Islet of Langerhans (tissue), 1 donor: ENCODE measurements at regions not wholly inside any gene's neighbourhood (a gene's known extent, or its start where the extent isn't known, plus 50 kb on each side); places are given as distances from the start of the nearest gene placed in this dataset.
"Not testable (repeated sequence)": the region's sequence is repeated elsewhere in the genome, so short reads cannot be mapped to it uniquely, and the experiment has no call there.

ENCODE experiments used
- FAIRE-seq: peaks from one replicate; lab custom pipeline; 2011; peaks lifted over from hg19 to GRCh38; lab: Jason Lieb, UNC

DNA sequence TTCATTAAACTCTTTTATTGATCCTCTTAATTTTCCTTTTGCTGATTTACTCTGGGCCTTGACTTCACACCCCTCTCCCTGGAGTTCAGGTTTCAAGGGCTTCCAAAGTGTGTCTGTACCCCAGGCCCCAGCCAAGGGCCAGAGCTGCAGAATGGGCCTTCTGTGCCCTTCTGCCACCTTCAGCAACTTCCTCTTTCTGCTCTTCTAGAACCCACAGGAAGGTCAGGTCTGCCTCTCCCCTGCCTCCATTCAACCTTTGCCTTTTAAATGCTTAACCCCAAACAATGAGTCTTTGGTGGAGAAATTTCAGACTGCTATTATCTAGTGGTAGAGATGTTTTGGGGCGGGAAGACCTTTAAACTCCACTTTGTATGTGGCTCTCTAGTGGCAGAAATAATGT is 63.1 kb downstream of the TSN start:
- FAIRE-seq, result no peak

DNA sequence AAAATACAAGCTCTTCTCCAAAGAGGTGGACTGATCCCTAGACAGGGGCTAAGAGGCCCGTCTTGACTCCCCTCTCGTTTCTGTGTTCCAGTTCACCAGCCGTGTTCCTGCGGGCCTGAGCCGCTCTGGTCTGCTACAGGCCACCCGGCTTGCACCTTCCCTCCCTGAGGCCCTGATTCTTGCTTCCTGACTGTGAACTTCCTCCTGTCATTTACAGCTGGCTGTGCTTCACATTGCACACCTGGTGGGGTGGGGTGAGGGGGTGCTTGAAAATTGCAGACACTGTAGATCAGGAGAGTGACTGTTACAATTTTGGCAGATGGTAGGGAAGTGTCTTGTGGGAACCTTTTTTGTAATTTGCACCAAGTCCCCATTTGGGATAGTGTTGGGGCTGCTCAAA is 64.4 kb downstream of the TSN start:
- no peak for FAIRE-seq

DNA sequence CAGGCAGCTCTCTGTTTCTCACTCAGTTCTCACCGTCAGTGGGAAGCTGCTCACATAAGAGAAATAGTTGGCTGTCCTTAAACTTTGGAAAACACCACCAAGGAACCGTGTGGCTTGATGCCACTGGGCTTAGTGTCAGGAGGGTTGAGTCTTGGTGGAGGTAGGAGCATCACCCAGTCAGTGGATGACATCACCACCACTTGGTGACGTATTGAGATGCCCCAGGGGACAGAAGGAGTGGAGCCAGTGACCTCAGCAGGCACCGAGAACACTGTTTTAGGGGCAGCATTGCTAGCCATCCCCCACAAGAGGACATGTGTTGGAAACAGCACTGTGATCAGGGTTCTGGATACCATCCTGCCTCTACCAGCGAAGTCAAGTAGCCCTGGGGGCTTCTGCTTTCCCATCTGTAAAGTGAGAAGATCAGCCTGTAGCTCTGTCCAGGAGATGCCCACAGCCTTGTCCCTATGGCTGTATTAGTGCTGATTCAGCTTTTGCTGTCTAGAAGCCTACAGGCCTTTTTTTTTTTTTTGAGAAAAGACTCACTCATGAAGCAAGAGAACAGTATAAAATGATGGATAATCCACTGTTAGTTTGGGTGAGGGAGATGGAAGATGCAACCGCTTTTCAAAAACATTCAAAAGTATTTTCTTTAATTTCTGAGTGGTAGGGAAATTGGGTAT is 66.2 kb downstream of the TSN start:
- FAIRE-seq, result no peak

DNA sequence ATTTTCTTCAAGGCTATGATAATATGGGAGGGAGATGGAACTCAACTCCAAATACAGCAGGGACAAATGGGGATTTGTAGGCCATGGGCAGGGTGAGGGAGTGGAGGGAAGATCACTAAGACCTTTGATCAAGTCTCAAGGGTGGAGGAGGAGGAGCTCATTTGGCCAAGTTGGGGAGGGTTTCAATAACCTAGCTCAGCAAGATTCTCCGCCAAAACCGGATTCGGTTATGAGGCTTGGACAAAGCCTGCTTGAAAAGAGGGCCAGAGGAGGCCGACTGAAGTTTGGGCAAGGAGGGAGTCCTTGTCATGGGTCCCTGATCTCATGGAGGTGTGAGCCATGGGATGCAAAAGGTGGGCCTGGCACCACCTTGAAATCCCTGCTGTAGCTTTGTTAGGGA is 68.8 kb downstream of the TSN start:
- FAIRE-seq, result no peak

DNA sequence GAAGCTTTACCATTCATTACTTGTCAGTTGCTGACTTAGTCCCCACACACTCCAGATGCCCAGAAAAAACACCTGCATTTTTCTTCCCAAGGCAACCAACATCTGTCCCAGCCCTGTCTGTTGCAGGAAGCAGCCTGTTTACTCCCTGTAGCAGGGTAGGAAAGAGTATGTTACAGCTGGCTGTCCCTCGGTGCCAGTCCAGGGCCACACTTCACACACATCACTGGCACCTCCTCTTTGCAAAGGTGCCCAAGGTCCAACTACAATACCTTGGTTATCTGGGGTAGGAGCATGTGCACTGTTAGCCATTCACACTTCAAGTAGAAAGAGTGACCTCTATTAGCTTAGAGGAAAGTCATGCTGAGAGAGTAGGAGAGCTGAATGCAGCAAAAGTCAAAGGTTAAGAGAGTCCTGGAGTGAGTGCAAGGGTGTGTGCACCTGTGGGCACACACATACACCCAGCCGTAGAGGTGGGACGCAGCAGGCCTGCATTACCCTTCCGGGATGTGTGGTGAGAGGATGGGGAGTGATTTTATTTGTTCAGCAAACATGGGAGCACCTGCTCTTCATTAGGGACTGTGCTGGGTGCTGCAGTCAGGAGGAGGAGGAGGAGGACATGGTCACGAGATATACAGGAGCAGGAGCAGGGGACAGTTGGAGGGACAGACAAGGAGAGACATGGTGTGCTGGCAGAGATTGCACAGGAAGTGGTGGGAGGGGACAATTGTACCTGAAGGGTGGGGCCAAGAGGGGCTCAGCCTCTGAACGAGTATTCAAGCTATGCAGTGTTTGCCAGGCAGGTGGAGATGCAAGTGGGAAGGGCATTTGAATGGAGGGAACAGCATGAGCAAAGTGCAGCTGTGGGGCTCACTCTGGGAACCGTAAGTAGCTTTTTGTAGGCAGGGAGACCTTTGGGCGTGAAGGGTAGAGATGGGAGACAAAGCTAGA is 69.8 kb downstream of the TSN start:
- FAIRE-seq, result no peak

DNA sequence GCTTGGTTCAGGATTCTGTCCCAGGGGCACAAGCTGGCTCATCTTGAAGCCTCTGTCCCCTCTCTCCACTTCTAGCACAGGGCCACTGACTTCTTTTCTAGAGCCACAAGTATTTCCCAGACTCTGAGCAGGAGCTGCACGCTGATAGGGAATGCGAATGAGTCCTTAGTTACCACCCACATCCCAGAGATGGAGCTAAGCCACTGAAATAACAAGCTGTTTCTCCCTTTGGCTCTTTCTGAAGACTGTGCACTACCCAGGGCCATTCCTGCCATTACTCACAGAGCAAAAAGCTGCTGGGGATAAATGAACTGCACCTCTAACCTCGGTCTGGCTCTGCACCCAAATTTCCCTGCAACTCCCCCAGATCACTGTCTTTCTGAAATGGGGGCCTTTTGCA is 70.6 kb downstream of the TSN start:
- FAIRE-seq, result no peak

DNA sequence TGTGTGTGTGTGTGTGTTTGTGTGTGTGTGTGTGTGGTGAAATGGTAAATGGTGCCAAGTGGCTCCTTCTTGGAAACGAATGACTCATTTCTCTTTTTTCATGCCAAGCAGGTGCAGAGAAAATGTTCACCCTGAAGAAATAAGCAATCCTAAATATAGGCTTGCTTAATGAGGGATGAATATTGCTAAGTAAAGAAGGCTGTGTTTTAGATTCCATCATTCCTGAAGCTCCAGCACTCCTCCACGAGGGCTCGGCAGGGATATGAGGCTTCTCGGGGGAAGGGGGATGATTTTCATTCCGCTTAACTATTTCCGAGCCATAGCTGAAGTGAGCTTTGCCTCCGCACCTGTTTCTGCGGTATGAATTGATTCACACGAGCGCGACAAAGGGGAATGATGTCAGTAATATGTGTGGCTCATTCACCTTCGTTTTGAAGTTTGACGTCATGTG is 72.9 kb downstream of the TSN start:
- peak; percentile 96 for FAIRE-seq

DNA sequence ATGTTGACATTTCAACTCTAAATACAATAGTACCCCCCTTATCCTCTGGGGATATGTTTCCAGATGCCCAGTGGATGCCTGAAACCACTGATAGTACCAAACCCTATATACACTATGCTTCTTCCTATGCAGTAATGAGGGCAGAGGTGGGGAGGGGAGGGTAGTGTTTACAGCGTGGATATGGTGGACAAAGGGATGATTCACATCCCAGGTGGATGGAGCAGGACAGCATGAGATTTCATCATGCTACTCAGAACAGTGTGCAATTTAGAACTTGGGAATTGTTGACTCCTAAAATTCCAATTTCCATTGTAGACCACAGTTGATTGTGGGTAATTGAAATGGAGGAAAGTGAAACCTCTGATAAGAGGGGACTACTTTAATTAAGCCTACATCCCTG is 75.4 kb downstream of the TSN start:
- FAIRE-seq, result no peak

DNA sequence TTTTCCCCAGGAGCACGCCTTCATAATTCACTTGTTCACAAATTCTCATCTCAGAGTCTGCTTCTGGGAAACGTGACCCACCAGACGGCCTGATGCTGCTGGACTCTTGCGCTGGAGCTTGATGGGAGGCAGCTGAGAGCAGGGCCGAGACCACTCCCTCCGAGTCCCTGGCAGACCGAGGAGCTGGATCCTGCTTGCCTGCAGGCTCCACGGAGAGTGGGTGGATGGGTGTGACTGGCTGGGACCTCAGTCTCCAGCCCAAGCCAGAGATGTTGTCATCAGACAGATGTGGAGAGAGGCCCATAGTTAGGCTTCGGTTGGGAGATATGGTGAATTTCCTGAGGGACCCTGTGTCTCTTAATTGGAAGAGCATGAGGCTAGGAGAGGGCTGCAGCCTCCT is 76.4 kb downstream of the TSN start:
- FAIRE-seq, result no peak

DNA sequence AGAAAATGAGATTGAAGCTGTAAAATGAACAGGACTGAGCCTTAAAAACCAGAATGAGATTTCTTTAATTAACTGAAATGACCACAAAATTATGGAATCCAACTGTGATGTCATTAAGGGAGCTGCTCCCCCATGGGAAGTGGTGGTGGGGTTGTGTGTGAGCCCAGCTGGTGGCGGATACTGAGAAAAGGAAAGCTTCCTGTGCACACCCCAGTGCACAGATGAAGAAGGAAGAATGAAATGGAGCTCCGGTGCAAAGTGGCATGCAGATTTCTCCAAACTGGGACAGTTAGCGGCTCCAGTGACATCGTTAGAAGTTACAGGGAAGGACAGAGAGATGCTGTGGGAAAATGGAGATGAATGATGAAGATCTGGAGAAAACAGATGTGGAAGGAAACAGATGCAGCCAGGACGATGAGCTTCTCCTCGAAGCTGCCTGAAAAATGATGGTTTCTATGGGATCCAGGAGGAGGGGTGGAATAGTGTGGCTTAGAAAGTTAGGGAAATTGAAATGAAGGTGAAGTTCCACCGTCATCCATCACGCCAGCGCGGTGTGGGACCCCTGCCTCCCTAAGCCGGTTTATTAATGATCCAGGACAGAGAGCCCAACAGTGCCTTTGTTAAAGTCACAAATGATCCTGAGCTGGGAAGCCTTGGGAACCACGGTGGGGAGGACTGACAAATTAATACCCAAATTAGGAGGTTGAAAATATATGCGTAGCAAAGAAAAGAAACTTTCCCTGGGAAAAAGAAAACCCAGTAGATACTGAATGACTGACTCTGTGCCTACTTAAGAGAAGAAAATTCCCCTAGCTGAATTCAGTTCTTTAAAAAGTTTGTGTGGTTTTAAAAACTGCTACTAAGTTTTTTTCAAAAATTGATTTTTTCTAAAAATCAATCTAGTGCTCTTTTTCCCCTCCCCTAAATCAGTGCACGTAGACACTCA is 77.2 kb downstream of the TSN start:
- FAIRE-seq, result no peak

DNA sequence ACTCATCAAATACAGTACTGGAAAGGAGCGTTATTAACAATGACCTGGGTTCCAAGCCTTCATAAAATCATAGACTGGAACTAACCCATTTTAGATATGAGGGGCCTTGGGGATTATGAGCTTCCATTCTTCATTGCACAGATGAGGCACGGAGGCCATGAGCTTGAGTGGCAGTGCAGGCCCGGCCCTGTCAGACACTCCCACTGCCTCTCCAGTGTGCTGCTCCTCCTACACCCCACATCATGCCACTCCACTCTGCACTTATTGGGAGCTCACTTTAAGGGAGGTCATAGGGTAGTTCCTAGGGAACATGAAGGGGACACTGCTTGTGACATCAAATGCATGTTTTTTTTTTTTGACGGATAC is 77.9 kb downstream of the TSN start:
- no peak for FAIRE-seq

DNA sequence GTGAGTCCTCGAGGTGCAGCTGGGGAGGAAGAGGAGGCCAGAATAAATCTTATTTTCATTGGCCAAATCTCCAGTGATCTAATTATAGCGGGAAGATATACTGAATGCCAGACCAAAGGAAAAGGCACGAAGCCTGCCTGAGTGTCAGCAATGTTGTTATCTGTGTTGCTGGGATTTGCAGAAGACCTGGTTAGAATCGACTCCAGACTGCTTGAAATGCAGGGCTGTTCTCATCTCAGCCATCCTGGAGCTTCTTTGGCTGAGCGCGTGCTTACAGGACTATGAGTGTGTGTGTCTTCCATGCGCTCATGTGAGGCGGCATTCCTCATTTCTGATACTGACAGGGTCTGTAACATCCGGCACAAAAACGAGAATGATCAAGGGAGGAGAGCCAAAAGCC is 81.2 kb downstream of the TSN start:
- no peak for FAIRE-seq

DNA sequence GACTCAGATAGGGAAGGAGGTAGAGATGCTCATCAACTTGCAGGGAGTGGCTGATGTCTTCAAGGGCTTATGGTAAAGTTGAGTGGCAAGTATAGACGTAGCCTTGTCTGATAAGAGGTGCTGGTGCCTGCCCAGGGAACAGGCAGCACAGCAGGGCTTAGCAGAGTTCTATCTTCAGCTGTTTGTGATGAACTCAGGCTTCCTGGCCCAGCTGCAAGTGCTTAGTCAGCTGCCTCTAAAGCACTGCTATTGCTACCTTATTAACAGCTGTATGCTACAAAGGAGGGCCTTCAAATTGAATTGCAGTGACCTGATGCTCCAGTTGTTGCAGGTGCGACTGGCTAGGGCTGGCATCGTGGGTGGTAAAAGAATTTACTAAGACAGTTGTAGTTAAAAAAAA is 82.1 kb downstream of the TSN start:
- FAIRE-seq, result no peak

DNA sequence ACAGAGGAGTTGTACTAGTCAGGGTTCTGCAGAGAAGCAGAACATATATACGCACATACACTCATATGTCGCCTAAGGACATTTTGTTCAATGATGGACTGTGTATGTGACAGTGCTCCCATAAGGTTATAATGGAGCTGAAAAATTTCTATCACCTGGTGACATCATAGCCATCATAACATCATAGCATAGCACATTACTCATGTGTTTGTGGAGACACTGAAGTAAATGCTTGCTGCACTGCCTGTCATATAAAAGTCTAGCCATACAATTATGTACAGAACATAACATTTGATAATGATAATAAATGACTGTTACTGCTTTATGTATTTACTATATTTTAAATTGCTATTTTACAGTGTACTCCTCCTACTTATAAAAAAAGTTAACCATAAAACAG is 83.1 kb downstream of the TSN start:
- FAIRE-seq, result no peak

DNA sequence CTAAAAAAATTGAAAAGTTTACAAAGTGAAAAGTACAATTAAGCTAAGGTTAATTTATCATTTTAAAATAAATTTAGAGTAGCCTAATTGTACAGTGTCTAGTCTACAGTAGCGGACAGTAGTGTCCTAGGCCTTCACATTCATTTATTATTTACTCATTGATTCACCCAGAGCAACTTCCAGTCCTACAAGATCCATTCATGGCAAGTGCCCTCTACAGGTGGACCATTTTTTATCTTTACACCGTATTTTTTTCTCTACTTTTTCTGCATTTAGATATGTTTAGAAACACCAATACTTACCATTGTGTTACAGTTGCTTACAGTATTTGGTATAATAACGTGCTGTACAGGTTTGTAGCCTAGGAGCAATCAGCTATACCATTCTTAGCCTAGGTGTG is 84.1 kb downstream of the TSN start:
- no peak for FAIRE-seq

DNA sequence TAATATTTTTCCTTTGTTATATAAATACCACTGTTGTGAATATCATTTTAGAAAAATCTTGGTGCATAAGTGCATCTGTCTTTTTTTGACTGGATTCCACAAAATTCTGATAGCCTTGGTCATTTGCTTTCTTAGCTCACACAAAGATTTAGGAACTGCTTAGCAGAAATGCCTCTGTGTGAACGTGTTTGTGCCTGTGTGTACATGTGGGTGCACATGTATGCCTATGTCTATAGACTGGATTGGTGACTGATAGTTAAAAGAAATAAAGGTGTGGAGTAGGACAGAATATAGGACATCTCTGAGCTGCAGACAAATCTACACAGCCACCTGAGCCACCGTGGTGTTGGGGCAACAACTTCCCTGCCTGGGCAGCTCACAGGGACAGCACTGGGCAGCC is 93.8 kb downstream of the TSN start:
- no peak for FAIRE-seq

DNA sequence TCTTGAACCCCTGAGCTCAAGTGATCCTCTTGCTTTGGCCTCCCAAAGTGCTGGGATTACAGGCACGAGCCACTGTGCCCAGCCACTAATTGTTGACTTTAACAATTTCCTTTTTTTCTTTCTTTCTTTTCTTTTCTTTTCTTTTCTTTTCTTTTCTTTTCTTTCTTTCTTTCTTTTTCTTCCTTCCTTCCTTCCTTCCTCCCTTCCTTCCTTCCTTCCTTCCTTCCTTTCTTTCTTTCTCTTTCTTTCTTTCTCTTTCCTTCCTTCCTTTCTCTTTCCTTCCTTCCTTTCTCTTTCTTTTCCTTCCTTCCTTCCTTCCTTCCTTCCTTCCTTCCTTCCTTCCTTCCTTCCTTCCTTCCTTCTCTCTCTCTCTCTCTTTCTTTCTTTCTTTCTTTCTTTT is 97.7 kb downstream of the TSN start:
- FAIRE-seq, result not testable (repeated sequence)

DNA sequence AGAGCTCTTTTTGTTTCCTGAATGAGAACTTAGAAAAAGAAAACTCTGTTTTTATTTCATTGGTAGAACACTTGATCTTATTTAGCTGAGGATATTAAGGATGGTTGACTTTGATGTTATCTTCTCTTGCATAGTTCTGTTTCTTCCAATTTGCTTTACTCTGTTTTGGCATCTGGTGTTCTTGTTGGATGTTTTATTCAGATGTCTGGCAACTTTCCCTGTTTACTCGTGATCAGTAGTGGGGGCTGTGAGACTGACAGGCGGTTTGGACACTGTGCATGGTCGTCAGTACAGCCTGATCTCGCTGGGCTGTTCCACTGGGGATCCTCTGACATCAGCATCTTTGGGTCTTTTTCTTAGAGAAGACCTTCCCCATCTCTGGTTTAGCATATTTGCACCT is 100.1 kb downstream of the TSN start:
- no peak for FAIRE-seq

DNA sequence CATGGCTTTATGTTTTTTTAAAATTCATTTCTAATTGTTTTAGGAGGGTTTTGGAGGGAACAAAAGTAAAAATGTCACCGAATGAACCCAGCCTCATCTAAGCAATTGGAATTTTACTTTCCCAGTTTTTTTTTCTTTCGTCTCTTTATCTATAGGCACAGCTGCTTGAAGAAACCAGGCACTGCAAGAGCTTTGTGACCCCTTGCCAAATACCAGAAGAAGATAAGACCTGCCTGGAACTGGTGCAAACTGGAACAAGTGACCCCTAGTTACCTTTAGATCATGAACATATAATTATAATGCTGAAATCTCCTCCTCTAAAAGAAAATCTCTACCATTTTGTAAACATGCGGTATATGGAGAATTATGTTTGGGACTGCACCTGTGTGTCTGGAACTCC is 100.9 kb downstream of the TSN start:
- no peak for FAIRE-seq

DNA sequence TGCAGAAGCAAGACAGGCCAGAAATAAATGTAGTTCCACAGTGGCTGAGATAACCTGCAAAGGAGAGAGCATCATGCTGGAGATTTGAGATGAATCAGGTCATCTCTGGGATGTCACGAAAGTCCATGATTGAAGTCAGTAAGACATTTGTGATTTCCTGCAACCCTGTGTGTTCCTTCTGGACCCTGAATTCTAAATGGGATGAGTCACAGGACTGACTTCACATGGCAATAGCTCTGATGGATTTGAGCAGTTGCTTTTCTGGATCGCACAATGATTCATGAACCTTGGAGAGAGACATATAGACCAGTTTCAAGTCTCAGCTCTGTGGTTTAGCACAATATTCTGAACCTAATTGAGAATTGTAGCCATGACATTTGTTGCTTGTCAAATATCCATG is 102.9 kb downstream of the TSN start:
- no peak for FAIRE-seq

DNA sequence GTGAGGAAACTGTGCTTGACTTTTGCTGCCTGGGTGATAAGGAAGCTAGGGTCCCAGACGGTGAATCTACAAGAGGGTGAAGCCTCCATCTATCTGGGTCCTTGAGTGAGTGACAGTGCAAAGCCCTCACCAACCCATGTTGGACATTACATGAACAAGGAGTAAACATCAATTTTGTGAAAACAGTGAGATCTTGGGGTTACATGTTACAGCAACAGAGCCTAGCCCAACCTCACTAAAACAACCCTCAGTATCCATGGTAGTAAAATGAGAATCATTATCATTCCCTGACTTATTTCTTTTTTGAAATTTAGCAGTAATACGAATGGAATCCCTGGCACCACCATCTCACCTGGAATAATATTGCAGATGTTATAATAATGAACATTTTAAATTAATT is 103.4 kb downstream of the TSN start:
- FAIRE-seq, result no peak

DNA sequence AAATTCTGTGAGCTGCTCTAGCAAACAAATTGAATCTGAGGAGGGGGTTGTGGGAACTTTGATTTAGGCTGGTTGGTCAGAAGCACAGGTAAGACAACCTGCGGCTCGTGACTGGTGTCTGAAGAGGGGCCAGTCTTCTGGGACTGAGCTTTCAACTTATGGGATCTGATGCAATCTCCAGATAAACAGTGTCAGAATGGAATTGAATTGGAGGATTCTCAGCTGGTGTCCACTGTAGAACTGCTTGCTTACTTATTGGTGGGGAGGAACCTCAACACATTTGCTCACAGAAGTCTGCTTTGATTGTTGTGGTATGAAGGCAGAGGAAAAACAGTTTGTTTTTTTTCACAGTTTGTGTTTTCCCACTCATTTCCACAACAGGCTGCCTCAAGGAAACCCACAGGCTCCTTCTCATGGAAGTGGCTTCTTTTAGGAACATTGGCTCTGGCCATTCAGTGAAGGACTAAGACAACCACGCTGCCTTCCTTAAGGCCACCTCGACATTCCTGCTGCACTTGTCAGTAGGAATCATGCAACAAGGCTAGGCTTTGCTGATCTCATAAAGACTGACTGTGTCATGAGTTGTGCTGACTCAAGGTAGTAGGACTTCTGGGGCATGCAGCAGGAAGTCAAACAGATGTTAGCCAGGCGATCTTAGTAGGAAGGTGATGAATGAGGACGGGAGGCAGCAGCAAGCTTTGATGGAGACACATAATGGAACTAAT is 104.7 kb downstream of the TSN start:
- no peak for FAIRE-seq
